WERI-Rb-1 (cell line): ENCODE measurements at regions not wholly inside any gene's neighbourhood (a gene's known extent, or its start where the extent isn't known, plus 50 kb on each side); places are given as distances from the start of the nearest gene placed in this dataset.

Experiments
- DNase-seq: peaks from one replicate; pipeline ENCODE4 v3.0.0-alpha.2; 2020
- H3K27ac ChIP-seq: fragments of 250-450 bp; sonication (Bioruptor Pico); 2 replicates; pipeline ENCODE4 v1.5.1; 2020; ENCODE audit warnings: mild to moderate bottlenecking, moderate library complexity
- H3K27me3 ChIP-seq: fragments of 250-450 bp; sonication (Bioruptor Pico); 2 replicates; pipeline ENCODE4 v1.5.1; 2021; ENCODE audit warnings: mild to moderate bottlenecking, low read depth, moderate library complexity; ENCODE audit not compliant: insufficient read depth, severe bottlenecking
- H3K36me3 ChIP-seq: fragments of 250-450 bp; sonication (Bioruptor Pico); 2 replicates; pipeline ENCODE4 v1.5.1; 2020; ENCODE audit warnings: mild to moderate bottlenecking, moderate library complexity
- H3K4me3 ChIP-seq: 2 replicates; pipeline ENCODE4 v1.5.1; 2011; ENCODE audit warnings: low read depth, mild to moderate bottlenecking, control low read depth, low read length
- H3K9me3 ChIP-seq: fragments of 250-450 bp; sonication (Bioruptor Pico); 2 replicates; pipeline ENCODE4 v1.5.1; 2021; ENCODE audit warnings: mild to moderate bottlenecking, moderate library complexity; ENCODE audit not compliant: severe bottlenecking
- TF ChIP-seq, protein P1 (sequence below): IDR thresholded peaks from 2 replicates; pipeline ENCODE4 v1.5.1; 2011; ENCODE audit warnings: low read depth, mild to moderate bottlenecking, control low read depth, inconsistent platforms, low read length

DNA sequence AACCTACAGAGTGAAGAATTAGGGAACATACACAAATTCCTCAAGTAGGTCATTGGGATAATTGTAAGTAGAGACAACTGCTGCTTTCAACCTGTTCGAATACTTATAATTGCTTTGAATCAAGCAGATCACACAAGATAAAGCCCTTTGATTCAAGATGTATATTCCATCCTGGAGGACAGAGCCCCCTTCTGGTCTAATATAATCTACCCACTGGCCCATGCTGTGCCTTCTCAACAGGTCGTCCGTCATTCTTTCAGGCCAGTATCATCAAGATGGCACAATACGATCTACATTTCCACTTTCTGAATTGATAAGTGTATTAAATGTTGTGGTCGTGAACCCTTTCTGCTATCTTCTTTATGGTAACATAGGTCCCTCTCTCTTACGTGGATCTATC is 387.0 kb upstream of the CDH19 start:
- DNase-seq, result no peak
- H3K36me3 ChIP-seq, result no peaks in the 10 kb centered on the region
- TF ChIP-seq, protein P1, sequence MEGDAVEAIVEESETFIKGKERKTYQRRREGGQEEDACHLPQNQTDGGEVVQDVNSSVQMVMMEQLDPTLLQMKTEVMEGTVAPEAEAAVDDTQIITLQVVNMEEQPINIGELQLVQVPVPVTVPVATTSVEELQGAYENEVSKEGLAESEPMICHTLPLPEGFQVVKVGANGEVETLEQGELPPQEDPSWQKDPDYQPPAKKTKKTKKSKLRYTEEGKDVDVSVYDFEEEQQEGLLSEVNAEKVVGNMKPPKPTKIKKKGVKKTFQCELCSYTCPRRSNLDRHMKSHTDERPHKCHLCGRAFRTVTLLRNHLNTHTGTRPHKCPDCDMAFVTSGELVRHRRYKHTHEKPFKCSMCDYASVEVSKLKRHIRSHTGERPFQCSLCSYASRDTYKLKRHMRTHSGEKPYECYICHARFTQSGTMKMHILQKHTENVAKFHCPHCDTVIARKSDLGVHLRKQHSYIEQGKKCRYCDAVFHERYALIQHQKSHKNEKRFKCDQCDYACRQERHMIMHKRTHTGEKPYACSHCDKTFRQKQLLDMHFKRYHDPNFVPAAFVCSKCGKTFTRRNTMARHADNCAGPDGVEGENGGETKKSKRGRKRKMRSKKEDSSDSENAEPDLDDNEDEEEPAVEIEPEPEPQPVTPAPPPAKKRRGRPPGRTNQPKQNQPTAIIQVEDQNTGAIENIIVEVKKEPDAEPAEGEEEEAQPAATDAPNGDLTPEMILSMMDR, result no peak
- H3K27ac ChIP-seq, result no peak overlapping the region
- H3K4me3 ChIP-seq, result no peak overlapping the region
- no peaks in the 10 kb centered on the region for H3K27me3 ChIP-seq
- H3K9me3 ChIP-seq, result no peaks in the 10 kb centered on the region

DNA sequence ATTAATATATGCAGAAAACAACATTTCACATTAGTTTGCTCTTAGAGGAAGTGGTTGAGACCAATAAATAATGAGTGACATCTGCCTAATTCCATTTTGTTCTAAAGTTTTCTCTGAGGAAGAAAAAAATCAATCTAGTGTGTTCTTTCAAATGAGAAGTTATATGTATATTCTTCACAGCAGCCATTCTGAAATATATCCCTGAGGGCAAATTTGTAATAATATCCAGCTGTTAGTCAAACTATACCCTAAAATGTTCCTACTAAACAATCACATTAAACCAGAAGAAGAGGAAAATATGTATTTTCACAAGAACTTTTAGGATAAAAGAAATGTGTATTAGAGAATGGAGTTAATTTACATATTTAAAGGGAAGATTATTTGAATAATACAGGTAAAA is 375.1 kb upstream of the CDH19 start:
- H3K27me3 ChIP-seq, result no peaks in the 10 kb centered on the region
- TF ChIP-seq, protein P1, result no peak
- no peaks in the 10 kb centered on the region for H3K9me3 ChIP-seq

DNA sequence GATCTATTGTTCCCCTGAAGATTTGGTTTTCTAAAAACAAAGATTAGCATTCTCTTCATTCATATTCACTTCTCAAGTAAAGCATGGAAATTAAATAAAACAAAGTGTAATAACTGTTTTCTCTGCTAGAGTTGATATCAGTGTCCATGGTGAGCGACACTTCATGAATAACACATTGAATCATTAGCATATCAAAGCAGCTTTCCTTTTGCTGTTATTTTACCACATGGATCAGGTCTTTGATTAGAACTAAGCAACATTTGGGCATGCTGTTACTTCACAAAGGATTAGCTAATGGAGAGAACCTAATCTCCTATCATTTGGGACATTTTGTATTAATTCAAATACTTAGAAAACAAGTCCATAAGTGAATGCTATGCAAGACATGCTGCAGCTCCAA is 368.8 kb upstream of the CDH19 start:
- H3K4me3 ChIP-seq, result no peak overlapping the region
- H3K9me3 ChIP-seq, result no peaks in the 10 kb centered on the region
- TF ChIP-seq, protein P1, result no peak
- H3K27ac ChIP-seq, result no peak overlapping the region
- no peak for DNase-seq
- no peaks in the 10 kb centered on the region for H3K36me3 ChIP-seq
- no peaks in the 10 kb centered on the region for H3K27me3 ChIP-seq

More for the DNA sequence above, 375.1 kb upstream of the CDH19 start:
- Histone ChIP-seq H3K4me3 (no peak overlapping the region), H3K36me3 (no peaks in the 10 kb centered on the region), H3K27ac (no peak overlapping the region)
- DNase-seq, result no peak

DNA sequence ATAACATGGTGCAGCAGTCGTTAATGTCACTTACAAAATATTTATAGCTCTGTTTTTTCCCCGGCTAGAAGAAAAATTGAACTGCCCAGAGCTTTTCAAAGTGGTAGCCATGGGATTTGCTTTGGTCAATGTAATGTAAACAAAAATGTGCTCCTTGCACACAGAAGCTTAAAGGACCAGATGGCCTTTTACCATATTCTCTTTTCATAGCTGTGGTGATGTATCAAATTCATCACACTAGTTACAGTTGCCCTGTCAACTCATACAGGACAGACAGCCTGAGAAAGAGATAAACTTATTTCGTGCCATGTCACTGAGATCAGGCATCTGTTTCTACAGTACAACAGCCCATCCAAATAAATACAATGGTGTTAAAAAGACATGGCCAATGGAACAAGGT is 368.1 kb upstream of the CDH19 start:
- TF ChIP-seq, protein P1, result no peak
- Histone ChIP-seq H3K27me3 (no peaks in the 10 kb centered on the region), H3K4me3 (no peak overlapping the region), H3K9me3 (no peaks in the 10 kb centered on the region), H3K36me3 (no peaks in the 10 kb centered on the region), H3K27ac (no peak overlapping the region)
- no peak for DNase-seq

DNA sequence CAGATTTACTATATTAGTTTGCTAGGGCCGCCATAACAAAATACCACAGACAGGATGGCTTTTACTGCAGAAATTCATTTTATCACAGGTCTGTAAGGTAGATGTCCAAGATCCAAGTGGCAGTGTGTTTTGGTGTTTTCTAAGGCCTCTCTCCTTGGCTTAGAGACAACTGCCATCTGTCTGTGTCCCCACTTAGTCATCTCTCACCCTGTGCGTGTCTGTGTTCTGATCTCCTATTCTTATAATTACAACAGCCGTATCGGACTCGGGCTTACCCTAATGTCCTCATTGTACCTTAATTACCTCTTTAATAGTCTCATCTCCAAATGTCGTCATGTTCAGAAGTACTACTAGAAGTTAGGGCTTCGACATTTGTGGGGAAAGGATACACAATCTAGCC is 362.3 kb upstream of the CDH19 start:
- Histone ChIP-seq H3K27me3 (no peaks in the 10 kb centered on the region), H3K4me3 (peak overlapping the region; percentile 1; the same call in 1 of the 2 replicates), H3K9me3 (no peaks in the 10 kb centered on the region), H3K36me3 (no peaks in the 10 kb centered on the region), H3K27ac (peak overlapping the region; percentile 59)
- peak; percentile 42 for DNase-seq
- TF ChIP-seq, protein P1, result no peak

DNA sequence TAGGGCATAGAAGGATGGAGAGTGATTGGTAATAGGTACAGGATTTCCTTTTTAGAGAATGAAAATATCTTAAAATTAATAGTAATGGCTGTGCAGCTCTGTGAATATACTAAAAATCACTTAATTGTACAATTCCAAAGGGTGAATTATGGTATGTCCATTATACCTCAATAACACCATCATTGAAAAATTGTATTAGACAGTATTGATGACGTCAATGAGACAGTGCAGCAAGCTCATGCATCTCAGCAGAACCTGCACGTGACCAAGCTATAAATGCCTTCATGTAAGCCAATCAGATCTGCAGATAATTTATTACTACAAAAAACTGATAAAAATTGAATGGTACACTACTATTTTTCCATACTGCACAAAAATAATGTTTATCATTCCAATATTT is 354.4 kb upstream of the CDH19 start:
- no peaks in the 10 kb centered on the region for H3K27me3 ChIP-seq
- H3K36me3 ChIP-seq, result no peaks in the 10 kb centered on the region
- H3K27ac ChIP-seq, result no peak overlapping the region
- DNase-seq, result no peak
- TF ChIP-seq, protein P1, result no peak
- no peak overlapping the region for H3K4me3 ChIP-seq
- H3K9me3 ChIP-seq, result no peaks in the 10 kb centered on the region
